Ecto neural progenitor cell (in vitro differentiated cells): ENCODE measurements at regions not wholly inside any gene's neighbourhood (a gene's known extent, or its start where the extent isn't known, plus 50 kb on each side); places are given as distances from the start of the nearest gene placed in this dataset.

ENCODE experiments used
- DNase-seq: peaks from one replicate; pipeline ENCODE4 v3.0.0-alpha.2; 2018; ENCODE audit warnings: low spot score

DNA sequence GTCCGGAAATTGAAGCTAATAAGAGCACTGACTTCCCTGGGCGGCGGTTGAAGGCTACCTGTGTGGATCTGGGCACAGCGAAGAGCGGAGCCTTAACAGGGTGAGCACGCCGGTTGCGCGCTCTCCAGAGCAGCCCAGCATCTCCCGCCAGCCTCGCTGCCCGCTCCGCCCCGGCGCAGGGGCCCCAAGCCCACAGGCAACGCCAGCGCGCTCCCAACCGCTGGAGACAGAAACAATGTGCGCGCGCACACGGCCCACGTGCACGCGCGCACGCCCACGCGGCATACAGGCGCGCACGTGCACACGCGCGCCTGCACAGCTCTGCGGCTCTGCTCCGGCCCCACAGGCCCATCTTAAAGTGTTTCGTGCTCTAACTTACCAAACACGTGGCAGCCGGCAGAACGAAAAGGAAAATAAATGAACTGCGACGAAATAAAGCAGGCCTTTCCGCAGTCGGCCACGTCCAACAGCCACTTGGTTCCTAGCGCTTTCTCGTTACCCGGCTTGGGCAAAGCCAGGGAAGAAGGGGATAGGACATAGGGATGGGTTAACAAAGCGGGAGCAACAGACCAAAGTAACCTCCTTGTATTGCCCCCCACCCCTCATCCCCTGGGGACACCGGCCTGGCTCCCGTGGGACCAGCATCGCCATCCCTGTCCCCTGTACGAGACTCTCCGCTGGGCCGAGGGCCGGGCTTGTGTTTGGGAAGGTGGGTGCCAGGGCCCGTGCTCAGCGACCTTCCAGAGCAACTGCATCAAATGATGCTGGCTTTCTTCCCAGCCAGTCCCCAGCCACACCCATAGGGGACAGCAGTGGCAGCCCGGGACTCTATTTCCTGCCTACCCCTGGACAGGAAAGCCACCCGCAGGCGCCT lies 203.7 kb downstream of the ABHD5 start:
- peak; percentile 86 for DNase-seq

DNA sequence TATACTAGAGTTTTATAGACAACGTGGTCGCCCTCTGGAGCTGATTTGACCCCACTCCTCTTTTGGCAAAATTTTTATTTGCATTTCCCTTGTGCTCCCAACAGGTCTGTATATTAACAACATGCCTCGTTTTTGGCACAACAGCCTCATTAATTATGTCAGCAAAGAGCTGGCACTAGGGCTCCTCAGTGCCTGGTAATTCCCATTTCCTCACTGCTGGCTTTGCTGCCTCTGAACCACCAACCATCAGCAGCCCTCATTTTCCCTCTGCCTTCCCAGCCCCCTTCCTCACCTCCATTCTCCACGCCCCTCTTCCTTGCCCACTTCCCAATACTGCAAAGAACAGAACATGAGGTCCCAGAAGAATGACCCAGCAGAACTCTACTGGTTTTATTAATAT lies 204.8 kb downstream of the ABHD5 start:
- DNase-seq, result no peak

DNA sequence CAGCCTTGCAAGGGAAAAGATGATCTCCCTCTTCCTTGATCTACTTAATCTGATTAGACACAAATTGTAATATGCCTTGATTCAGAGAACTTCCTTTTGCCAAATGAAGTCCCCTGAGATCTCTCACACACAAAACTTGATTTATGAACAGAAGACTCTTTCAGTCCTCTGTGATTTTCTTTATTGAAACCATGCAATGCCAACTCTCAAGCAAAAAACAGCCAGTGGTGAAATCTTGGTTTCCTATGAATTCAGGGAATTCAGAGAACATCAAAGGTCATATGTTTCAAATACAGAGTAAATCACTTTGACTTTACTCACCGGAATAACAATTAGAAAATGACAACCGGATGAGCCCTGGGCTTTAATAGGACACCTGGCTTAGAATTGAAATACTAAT lies 211.7 kb downstream of the ABHD5 start:
- DNase-seq, result no peak

DNA sequence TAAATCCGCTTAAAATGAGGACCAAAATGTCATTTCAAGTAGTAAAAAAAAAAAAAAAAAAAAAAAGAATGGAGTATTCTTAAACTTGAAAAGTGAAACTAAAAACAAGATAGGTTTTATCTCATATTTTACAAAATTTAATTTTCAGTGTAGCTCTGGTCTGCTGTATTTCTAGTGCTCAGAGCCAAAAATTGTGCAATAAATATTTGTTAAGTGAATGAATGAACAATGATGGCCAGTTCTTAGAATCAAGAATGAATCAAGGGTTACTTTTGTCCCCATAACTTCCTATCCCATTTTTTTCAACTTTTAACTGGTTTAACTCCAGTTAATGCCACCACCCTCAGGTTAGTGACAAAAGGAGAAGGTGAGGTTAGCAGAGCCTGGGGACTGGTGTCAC lies 214.4 kb downstream of the ABHD5 start:
- DNase-seq, result no peak

GRCh38 chr3:43906849-43907507 lies 216.2 kb downstream of the ABHD5 start:
- DNase-seq, result no peak

DNA sequence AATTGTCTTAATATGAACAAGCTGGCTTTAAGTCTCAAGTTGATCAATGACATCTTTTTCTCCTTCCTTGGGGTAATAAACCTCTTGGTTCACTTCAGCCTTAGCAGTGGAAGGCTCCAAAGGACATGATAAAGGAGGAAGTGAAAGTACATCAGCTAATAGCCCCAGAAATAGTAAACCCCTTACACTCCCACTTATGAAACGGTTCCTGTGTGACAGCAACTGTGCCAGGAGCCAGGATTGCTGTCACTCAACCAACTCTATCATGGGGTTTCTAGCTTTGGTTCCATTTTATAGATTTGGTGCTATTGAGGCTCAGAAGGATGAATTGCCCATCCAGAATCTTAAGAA lies 216.7 kb downstream of the ABHD5 start:
- no peak for DNase-seq

DNA sequence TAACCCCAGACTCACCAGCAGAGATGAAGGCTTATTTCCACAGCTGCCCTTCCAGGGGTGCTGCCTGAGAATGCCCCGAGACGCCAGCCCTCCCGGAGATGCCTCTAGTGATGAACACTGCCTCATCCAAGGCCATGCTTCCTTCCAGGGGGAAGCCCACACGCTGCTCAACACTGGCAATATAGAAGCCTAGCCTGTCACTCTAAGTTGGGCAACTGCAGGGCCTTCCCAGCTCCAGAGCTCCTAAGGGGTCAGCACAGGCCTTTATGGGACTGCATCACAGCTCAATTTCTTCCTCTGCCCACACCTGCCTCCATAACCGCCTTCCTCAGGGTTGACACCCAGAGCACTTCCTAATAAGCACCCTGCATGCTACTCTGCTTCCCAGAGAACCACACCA lies 217.7 kb downstream of the ABHD5 start:
- no peak for DNase-seq

- no peak for DNase-seq
Measured at GRCh38 chr3:43909149-43909548, 218.4 kb downstream of the ABHD5 start.

DNA sequence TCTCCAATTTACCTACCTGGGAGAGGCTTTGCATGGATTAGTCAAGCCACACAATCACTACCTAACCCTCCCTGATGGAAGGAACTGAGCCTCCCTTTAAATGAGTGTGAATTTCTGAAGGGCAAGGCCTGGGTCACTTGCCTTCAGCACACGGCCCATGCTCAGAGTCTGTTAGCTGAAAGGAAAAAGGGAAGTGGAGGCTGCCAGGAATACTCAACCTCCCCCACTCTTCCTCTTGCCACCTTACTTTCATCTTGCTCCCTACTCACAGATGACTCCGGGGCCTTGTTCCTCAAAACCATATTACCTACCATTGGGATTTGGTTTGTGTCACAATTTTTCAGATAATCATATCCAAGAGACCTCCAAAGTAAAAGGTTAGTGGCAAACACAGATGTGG lies 220.0 kb downstream of the ABHD5 start:
- no peak for DNase-seq

DNA sequence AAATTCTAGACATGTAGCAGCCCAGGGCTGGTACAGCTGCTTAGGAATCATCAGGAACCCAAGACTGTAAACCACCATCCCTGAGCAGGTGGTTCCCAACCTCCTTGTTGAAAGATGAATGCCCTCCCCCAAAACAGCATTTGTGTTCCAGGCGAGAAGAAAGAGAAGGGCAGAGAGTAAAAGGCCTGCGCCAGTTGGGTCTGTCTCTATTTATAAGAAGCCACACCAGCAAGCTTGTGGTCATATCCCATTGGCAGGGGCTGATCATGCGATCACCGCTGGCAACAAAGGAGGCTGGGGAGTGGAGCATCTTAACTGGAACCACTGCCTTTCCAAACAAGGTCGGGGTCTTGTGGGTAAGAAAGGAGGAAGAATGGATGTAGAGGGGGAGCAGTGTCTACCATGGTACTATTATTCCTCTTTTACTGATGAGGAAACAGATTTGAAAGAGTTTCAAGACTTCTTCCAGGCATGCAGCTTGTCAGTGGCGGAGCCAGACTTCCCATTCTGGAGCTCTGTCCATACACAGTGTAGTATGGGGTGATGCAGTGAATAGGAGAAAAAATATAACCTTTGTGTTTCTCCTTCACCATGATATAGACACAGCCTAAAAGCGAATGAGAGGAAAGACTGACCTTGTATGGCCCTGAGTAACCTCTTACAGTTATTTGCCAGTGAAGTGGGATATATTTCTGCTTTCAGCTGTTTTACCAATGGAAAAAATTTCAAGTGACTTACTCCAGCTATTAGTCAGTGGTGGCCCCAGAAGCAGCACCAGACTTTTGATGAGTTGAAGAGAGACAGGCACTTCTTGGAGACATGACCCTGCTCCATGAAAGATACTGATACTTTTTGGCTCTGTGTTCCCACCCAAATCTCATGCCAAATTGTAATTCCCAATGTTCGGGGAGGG lies 222.6 kb downstream of the ABHD5 start:
- DNase-seq, result no peak

DNA sequence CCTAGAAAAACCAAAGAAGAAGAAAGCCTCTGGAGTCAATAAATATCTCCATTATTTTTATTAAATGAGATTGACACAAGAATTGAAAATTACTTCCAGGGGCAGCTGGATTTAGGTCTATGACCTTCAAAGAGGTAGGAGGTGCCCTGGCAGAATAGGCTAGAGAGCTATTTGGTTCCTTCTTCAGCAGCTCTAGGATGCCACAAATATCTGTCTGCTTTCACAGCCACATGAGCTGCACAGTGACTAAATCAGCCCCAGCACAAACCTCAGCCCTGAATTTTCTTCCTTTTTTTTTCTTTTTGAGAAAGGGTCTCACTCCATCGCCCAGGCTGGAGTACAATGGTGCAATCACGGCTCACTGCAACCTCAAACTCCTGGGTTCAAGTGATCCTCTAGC lies 223.5 kb downstream of the ABHD5 start:
- DNase-seq, result no peak

GRCh38 chr3:43915546-43915945 lies 224.8 kb downstream of the ABHD5 start:
- DNase-seq, result no peak

DNA sequence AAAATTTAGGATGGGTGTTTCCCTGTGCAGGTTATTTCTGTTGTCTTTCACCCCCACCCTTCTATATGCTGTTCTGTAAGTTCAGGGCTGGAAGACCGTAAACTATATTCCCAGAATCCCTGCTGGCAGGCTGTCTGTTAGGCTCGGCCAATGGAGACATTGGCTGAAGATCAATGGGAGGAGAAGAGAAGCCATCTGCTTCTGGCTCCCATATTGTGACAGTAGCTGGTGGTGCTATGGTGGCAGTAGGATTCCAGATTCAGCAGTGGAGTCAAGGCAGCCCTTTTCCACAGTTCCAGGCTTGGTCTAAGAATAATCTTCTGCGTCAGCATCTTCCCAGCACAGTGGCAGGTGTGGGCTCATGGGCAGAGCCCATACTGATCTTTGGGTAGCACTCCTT lies 226.6 kb downstream of the ABHD5 start:
- no peak for DNase-seq

DNA sequence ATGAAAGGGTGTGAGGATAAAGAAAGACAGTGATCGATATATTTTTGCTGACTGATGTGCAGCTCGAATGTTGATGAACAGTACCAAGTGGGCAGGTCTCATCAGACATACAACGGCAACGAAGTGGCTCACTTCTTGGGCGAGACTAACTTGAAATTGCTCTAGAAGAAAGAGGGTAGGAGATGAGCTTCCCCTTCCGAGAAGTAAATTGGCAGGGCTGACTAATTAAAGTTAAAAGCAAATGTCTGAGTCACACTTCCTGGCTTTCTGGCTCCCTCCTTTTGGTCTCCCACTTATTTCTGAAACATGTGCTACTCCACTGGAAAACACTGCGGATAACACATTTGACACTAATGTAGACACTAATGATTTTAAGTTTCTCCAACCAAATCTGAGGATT lies 228.3 kb downstream of the ABHD5 start:
- DNase-seq, result no peak

GRCh38 chr3:43921056-43921648 lies 230.4 kb downstream of the ABHD5 start:
- DNase-seq, result no peak

DNA sequence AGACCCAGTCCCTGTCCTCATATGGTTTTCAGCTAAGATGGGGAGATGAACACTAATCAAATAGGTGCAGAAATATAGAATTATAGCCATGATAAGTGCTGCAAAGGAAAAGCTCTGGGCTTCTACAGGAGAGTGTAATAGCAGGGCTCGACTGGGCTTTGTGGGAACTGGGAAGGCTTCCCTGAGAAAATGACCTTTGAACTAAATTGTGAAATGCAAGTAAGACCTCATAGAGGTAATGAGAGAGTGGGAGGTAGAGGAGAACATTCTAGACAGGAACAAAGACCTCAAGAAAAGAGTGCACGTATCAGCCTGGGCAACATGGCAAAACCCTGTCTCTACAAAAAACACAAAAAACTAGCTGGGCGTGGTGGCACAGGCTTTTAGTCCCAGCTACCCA lies 231.6 kb downstream of the ABHD5 start:
- no peak for DNase-seq

DNA sequence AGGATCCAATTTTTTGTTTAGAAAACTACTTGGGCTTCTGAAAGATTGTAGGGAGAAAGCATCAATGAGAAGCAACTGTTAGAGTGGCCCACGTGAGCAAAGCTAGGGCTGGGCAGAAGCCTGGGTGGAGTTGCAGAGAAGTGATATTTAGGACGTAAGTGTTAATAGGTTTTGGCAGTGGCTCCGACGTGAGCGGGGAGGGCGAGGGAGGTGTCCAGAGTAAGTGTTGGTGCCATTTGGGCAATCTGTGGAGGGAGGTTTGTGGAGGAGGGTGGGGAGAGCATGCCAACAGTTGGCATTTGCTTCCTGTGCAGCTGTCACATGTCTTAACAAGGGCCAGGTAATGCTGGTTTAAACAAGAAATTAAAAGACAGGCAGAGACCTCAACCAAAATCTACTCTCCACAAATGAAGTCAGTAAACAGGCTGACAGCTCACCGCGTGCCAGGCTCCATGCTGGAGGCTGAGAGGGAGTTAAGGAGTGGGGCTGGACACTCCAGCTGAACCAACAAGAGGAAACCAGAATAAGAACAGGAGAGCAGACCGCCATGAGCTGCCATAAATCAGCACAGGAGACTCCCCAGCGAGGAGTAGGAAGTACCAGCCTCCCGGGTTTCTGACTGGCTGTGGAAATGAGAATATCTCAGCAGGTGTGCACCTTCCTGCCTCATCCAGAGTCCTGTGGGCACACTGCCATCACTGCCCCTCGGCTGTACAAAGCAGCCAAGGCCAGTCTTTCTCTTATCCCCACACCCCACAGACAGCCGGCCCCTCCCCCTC lies 232.6 kb downstream of the ABHD5 start:
- DNase-seq, result no peak

- DNase-seq, result no peak
Measured at GRCh38 chr3:43926055-43926454, 235.3 kb downstream of the ABHD5 start.

DNA sequence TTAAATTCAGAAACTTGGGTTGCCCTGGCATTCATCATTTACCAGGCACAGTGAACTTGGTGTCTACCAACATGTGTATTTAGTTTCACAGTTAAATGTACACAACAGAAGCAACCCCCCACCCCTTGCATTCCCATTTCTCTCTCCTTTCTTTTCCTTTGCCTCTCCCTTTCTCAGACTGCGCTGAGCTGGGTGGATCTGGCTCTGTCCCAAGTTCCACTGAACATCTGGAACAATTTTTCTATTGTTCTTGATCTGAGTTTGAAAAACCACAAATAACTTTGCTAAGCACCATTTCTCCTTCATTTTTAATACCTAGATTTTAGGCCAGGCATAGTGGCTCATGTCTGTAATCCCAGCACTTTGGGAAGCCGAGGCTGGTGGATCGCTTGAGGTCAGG lies 242.2 kb downstream of the ABHD5 start:
- DNase-seq, result no peak

DNA sequence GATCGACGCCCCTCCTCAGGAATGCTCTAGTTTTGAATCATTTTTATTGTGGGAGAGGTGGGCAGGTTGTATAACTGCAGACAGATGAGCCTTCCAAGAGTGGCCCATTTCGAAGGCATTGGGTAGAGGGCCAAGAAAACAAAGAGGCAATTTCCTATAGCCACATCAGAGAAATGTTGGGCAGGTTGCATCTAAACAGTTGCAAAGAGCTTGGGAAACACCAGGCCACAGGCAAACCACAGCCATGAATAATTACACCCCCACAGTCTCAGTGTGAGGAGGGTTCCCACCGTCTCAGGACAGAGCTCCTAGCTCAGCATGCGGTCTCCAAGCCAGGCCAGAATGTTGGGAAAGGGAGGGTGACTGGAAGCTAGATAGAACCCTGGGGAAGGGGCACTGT lies 257.3 kb downstream of the ABHD5 start:
- no peak for DNase-seq

GRCh38 chr3:43949594-43949993 lies 258.9 kb downstream of the ABHD5 start:
- no peak for DNase-seq

DNA sequence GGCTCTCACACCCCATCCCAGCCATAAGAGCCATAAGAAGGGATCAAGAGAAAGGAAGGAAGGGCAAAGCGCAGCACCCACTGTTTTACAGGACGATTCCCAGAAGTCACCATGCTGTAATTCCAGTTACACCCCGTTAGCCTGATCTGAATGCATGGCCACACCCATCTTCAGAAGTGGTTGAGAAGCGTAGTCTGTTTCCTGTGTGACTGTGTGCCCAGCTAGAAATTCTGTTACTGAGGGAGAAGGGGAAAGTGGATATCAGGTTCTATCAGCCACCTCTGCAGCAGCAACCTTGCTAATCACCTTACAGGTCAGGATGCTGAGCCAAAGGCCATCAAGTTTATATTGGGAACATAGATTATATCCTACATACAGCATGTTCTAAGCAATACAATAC lies 260.0 kb downstream of the ABHD5 start:
- no peak for DNase-seq
